ENCODE measurements at regions not wholly inside any gene's neighbourhood (a gene's known extent, or its start where the extent isn't known, plus 50 kb on each side); places are given as distances from the start of the nearest gene placed in this dataset.

DNA sequence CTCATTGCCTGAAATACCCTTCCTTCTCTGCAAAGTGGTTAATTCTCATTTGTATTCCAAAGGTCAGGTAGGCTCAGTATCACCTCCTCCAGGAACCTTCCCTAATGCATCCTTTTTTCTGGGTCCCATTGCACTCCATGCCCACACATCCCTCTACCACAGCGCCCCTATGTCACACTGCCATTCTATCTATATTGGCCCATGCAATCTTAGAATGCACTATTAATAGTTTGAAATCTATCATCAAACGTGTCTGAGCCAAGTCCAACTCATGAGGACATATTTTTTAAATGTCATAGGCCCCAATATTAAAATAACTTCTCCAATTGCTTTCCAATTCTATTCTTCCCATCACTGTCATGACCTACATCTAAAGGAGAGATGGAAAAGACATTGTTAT, 495.1 kb downstream of the SOX6 start:
- DNase-seq: no peak

DNA sequence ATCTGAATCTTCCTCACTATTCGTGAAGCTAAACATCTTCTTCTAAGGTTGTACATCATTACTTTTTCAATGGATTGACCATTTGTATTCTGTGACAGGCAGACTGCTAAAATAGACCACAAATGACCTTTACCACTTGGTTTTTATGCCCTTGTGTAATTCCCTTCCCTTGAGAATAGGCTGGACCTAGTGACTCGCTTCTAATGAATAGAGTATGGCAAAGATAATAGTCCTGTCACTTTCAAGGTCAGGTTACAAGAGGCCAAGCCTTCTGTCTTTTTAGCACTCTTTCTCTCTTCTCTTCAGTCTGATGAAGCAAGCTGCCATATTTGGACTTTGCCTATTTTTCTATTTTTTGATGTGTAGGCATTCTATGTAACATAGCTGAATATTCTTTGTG, 492.9 kb downstream of the SOX6 start:
- no peak for DNase-seq

DNA sequence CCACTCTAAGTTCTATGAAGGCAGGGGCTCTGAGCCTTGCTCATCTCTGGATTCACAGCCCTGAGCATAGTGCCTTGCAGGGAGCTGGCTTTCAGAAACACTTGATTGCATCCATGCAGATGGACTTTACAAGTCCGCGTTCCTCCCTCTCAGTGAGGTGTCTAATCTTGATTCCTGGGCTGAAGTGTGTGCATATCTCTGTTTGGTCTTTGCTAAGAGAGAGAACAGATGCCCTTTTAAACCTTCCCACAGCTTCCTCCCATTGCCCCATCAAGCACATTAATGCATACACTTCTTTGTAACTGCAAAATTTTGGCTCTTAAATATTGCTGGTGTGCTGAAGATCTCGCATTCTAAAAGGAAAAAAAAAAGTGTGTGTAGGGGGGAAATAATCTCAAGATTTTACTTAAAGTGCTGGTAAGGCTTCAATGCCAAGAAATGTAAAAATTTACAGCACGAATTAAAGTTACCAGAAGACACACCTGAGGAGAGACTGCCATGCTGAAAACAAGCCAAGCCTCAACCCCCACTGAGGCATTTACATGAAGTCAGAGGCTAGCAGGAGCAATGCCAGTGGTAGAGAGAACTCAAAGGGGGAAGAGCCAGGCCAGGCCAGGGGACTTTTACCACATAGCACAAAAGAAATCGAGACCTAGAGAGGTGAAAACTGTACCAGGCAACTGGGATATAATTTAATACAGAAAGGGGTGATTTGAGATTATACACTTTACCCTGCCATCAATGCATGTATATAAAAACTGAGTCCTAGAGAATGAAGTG, 492.1 kb downstream of the SOX6 start:
- DNase-seq: no peak

DNA sequence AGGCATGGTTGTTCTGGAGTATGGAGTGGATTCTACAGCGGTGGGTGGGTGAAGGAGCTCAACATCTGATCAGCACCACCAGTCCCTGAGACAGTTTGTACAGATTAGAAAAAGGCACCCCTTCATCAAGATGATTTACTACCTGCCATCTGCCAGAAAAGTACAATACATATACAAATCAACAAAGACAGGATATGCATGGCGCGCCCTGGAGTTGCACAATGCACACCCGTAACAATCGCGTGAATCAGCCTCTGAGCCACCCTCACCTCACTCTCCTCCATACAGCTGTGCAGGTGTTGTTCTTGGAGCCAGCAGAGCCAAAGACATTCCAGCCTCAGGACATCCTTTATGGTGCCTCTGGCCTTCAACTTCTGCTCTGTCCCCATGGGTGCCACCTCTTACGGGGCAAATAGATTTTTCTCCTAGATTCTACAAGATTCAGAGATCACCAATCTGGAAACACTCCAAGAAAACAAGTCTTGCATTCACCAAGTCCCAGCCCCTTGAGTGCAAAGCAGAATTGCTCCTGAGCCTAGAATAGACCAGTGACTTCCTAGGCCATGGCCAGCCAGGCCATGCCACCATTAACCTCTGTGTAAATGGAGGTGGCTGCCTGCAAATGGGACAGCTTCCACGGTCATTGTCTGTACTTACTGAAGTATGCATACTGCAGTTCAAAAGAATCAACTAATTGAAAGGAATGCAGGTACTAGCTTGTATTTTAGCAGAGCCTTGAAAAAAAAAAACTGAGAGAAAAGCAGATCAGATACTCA, 490.9 kb downstream of the SOX6 start:
- no peak for DNase-seq

DNA sequence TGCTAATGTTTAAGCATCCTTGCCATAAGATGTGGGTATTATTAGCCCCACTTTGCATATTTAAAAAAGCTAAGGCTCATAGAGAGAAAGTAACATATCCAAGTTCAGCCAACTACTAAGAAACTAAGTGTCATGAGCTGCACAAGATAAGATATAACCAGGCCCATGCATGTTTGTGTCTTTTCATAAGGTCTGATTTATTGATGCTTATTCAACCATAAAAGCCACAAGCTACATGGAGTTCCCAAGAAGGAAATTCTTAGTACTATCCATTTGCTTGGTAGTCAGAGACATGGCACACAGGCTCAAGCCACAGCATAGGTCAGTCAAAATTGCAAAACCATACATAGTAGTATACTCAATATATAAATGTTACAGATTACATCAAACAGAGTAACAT, 488.5 kb downstream of the SOX6 start:
- DNase-seq: no peak

DNA sequence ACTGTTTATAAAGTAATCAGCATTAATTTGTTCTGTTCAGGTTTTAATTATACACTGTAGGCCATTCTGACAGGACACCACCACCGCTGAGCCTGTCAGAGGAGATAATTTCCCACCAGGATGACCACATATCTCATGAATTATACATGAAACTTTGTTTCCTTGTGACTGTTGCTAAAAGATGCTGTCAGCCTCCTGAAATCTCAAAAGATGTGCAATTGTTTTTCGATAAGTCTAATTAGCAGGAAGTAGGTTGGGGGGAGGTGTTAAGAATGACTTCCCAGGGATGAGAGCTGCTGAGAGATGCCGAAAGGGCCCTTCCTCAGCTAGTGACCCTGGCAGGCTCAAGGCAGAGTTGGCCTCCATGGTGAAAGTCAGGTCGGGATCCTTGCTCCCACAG, 485.4 kb downstream of the SOX6 start:
- DNase-seq: no peak

DNA sequence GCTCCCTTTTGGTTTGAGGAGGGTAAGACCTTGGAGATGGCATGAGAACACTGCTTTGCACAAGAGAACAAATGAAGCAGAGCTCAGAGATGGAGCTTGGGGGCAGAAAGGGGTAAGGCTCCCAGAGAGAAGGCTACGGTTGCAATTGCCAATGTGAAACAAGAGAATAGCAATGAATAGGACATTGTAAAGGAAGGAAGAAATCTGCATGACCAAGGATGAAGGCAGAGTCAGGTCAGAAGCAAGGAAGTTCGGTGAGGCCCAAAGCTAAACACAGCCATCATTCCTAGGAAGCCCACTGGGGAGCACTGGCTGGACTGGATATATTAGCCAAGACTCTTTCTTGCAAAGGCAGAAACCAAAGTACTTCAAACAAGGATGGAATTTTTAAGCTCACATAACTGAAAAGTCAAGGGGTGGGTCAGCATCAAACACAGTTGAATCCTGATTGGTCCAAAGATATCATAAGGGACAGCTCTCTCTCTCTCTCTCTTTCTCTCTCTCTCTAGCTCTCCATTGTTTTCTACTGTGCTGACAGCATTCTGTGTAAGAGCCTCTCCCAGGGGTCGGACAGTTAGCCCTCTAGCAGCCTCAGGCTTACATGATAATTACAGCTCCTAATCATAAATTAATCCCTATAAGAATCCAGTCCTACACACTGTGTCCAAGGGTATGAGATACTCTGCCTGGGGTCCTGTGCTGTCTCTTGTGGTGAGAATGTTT, 484.3 kb downstream of the SOX6 start:
- DNase-seq: no peak

DNA sequence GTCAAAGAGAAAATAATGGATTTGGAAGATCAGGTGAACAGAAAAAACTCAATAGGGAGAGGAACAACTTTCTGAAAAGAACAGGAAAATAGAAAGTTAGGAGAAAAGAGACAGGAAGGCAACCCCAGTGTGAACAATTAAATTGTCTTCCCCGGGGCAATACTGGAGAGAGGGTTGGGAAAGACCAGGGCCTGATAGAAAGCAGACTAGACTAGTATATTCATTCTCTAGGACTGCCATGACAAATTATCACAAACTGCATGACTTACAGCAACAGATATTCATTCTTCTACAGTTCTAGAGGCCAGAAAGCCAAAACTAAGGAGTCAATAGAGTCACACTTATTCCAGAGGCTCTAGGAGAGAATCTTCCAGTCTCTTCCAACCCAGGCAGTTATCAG, 482.8 kb downstream of the SOX6 start:
- DNase-seq: no peak

DNA sequence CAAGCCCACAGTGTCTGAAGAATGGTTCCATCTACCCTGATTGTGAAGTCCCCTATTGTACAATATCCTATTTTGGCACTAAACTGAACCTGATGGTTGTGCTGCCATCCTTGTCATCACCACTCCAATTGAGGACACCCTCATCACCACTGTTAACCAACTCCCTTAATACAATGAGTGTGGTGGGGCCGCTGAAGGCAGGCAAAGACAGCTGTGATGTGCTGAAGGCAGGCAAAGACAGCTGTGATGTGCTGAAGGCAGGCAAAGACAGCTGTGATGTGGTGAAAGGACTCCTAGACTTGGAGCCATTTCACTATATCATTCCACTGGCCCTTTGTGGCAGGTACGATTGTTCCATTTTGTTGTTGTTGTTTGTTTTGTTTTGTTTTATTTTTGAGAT, 481.6 kb downstream of the SOX6 start:
- no peak for DNase-seq

DNA sequence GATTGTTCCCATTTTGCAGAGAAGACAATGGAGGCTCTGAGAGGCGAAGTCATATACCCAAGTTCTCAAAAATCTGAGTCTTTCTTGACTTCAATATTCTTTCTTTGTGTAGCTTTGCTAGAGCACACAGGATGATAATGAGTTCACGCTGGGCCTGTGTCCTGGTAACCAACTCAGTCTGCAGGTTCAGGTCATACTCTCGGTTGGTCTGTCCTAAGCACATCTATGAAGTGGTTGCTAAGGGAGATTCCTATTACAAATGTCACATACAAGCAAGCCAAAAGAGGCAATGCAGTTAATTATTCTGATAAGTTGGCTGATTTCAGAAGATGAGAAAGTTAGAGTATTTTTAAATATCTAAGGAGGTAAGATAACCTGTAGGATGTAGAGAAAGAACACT, 481.0 kb downstream of the SOX6 start:
- DNase-seq: no peak

DNA sequence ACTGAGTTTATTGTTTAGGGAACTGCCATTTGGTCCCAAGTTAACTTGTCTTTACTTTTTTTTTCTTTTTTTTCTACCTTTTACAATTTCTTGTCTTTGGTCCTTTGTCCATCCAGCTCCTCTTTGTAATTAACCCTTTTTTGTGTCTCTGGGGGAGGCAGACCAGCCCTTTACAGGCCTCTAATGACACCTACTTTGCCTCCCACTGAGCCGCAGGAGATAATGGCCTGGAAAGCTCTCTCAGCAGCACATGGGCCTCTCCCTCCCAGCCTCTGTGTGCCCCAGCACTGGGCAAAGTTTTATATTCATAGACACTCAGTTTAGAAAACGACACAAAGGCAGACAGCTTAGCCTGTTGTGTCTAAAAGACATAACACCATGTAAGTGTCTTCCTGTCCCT, 480.4 kb downstream of the SOX6 start:
- DNase-seq: no peak

DNA sequence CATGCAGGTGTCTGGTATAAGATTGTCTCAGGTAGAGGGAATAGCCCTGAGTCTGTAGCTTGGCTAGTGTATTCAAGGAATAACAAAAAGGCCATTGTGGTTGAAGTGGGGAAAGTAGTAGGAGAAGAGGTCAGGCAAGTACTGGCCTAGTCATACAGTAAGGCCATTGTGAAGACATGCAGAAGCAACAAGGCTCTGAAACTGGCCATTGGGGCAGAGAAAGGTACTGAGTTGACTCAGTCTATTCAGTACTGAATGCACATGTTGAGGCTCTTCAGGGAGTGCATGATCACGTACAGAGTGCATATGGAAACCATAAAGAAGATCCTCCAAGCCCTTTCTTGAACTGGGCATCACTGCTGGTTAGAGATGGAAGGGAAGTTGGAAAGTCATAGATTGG, 477.6 kb downstream of the SOX6 start:
- DNase-seq: no peak

DNA sequence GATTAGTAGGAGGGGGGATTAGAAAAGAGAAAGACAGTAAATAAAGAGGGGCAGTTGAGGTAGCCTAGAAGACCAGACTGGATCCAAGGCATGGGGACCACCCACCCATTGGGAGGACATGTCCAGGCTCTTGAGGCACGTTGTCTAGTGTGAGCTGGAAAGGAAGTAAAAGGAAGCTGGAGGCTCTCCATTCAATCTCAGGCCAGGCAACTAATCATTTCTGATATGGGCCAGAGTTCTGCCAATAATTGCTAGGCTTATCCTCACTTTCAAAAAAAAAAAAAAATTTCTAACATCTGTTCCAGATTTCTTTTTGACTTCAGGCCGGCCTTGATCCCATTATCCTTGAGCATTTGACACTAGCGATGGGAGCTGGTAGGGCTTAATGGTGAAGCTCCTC, 476.1 kb downstream of the SOX6 start:
- DNase-seq: no peak

DNA sequence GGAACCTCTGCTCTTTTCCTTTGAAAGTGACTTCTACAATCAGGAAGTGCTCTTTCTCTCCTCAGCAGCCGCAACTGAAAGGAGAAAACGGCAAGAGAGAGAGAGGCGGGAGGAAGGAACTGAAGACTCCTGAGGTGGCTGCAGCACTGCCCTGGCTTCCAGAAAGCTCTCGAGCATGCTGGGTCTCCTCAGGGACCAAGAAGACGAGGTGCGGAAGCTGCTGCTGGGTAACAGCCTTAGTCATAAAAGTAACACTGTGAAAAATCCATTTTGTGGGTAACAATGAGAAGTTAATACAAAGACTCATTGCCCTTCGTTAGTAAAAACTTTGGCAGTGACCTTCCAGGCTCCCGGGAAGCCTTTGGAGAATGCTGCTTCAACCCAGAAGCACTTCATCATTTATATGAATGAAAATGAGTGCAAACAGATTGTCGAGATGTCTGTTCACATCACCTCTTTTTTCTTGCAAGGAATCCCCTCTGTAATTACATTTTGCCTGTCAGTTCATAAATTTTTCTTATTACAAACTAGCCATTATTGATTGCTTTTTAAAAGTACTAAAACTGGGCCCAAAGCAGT, 473.4 kb downstream of the SOX6 start:
- no peak for DNase-seq

DNA sequence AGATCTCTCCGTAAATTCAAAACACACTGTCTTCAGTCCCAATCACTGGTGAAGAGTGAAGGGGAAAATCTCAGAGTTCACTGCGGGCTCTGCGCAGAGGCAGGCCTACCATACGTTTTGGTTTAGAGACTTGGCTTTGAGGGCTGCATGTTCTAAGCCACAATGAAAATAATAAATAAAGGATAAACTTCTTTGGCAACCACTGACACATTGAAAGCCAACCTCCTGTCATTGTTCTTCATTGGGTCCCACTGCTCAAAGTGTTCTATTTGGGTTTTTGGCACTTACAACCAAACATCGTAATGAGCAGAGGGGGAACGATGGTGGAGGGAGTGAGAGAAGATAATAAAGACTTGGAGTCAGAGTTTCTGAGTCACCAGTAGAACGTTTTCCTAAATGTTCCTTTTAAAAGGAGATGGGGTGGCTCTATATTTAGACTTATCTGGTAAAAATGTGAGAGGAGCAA, 472.9 kb downstream of the SOX6 start:
- DNase-seq: no peak

DNA sequence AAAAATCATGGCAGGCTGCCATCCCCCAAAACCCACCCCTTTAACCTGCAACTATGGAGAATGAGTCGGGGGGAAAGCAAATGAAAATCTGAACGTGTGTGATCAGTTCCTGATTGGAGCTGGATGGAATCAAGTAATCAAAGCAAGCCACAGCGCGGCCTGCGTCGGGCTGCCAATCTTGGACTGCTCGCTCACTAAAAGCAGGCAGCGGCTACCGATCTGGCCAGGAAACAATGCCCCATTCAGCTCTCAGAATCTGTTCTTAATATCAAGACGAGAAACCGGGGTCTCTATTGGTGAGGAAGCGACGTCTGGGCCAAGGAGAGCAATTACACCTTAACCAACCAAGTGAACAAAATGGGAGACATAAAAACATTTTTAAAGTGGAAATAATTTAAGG, 472.2 kb downstream of the SOX6 start:
- DNase-seq: no peak

DNA sequence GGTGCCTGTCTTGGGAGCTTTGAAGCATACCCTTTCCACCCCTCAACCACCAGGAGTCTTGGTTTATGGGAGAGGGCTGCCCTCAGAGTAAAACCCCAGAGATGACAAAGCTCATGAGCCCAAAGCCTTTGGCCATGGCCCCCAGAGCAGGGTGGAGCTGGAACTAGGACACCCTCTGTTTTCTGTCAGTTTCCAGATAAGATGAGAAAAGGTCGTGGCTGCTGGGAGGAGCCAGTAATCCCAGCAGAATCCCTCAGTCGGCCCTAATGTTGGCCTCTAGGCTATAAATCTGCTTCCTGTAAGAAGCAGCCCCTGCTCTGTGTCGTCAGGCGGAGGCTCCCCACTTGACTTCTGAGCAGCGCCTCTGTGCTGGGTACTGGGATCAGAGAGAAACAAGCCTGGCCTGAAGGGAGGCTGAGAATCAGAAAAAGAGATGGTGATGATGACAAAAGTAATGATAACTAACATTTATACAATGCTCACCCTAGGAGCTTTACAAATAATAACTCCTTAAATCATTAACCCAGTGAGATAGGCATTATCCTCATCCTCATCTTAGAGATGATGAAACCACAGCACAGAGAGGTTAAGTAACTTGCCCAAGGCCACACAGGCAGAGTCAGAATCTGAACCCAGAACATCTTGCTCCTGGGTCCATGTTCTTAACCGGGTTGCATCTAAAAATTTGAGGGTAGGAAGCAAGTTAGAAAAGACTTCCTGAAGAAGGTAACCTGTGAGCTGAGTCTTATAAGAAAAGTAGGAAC, 471.4 kb downstream of the SOX6 start:
- DNase-seq: no peak

DNA sequence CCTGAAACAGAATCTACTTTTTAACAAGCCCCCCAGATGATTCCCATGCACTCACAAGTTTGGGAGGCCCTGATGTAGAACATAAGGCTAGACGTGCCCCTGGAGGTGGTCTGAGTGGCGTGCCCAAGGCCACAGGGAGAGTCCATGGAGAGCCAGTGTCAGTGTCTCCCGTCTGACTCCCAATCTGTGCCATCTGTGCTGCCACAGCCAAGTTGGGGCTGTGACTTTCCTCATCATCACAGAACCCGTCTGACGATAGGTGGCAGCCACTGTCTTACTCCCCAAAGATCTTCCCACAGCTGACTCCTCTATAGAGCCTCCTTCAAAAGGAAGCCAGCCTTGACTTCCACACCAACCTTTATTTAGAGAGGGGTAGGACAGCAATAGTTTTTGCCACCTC, 470.5 kb downstream of the SOX6 start:
- no peak for DNase-seq

DNA sequence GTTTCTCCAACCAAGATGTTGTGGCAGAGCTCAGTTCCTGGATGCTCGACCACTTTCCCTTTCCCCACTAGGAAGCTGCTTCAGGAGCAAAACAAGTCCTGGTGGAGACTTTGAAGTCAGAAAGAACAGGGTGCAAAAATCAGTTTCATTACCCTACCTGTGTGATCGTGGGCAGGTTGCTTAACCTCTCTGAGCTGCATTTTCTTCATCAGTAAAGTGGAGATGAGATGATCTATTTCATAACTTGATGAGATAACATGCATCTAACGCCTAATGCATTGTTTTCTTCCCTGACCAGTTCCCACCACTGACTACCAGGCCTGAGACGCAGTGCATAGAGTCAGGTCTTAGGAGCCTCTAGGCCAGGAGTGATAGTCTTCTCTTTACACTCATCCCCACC, 470.0 kb downstream of the SOX6 start:
- DNase-seq: no peak

DNA sequence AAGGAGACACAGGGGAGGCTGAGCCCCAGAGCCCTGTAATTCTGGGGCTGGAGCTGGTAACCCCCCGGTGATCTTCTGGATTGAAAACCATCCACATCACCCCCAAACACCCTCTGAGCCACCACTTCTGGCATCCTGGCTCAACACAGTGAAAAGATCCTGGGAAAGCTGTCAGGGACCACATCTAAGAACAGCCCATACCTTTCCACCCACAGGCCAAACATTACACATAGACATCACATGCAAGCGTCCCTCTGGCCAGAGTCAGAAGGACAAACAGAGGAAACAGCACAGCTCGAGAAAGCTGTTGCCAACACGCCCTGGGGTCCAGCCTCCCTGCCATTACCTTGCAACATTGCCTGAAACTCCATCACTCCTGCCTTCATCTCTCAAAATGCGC, 469.5 kb downstream of the SOX6 start:
- DNase-seq: no peak

DNA sequence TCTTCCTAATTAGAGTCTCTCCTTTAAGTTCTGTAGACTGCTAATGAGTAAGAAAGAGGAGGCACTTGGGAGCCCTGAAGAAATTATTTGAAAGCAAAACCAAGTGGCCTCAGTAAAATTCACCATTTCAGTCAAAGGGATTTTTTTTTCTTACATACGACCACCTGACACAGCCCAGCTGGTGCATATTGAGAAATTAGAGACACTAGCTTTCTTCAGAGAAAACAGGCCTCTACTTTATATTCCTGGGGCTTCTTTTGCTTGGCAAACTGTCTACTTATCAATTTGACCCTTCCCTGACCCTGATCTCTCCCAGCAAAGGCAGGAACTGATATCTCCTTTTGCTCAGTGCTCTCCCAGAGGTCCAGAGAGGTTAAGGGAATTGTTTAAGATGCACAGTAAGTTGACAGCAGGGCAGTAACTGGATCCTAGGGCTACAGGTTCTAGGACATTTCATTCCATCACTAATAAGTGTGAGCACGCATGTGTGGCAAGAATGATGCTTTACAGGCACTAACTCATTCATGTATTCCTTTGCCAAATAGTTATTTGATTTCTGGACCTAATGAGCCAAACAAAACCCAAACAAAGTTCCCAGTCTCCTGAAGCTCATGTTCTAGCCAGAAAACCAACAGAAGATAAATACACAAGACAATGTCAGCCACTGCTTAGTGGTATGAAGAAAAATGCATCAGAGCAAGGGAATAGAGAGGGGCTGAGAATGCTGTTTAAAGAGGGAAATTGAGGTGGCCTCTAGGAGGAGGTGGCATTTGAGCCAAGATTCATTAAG, 467.6 kb downstream of the SOX6 start:
- DNase-seq: no peak
